GM23338 (cell line): ENCODE measurements at regions not wholly inside any gene's neighbourhood (a gene's known extent, or its start where the extent isn't known, plus 50 kb on each side); places are given as distances from the start of the nearest gene placed in this dataset.
A peak's percentile ranks its signal among the peaks of the same experiment; 100 is the strongest.

Source experiments
- ATAC-seq: fragments of 200-7000 bp; cut with Tn5 transposase; 3 replicates; pipeline ENCODE4 v1.9.1; 2020
- DNase-seq: peaks from one replicate; pipeline ENCODE4 v3.0.0-alpha.2; 2015; ENCODE audit warnings: low spot score
- H2AFZ ChIP-seq: fragments of 200-600 bp; sonication (generic); 2 replicates; pipeline ENCODE4 v1.8.0; 2016; ENCODE audit warnings: antibody characterized with exemption, mild to moderate bottlenecking, moderate library complexity
- H3F3A ChIP-seq: fragments of 200-600 bp; sonication (generic); replicated peaks from 2 replicates; pipeline ENCODE4 v1.8.0; 2017; ENCODE audit warnings: antibody characterized with exemption, mixed run types, low read depth
- H3K27ac ChIP-seq: fragments of 200-600 bp; sonication (generic); 2 replicates; pipeline ENCODE4 v1.6.1; 2016; ENCODE audit warnings: low read depth
- H3K27me3 ChIP-seq: fragments of 200-600 bp; sonication (generic); 2 replicates; pipeline ENCODE4 v1.8.0; 2016; ENCODE audit warnings: mild to moderate bottlenecking, mixed run types, moderate library complexity; ENCODE audit not compliant: insufficient read depth
- H3K36me3 ChIP-seq: fragments of 200-600 bp; sonication (generic); 2 replicates; pipeline ENCODE4 v1.8.0; 2016; ENCODE audit warnings: mild to moderate bottlenecking; ENCODE audit not compliant: insufficient read depth
- H3K4me1 ChIP-seq: fragments of 200-600 bp; sonication (generic); 2 replicates; pipeline ENCODE4 v1.8.0; 2016; ENCODE audit warnings: mild to moderate bottlenecking, moderate library complexity; ENCODE audit not compliant: insufficient read depth
- H3K4me2 ChIP-seq: fragments of 200-600 bp; sonication (generic); 2 replicates; pipeline ENCODE4 v1.7.1; 2017; ENCODE audit warnings: mixed run types
- H3K4me3 ChIP-seq: fragments of 200-600 bp; sonication (generic); 2 replicates; pipeline ENCODE4 v1.6.1; 2016; ENCODE audit warnings: mixed run types
- H3K79me2 ChIP-seq: fragments of 200-600 bp; sonication (generic); replicated peaks from 2 replicates; pipeline ENCODE4 v1.8.0; 2017; ENCODE audit warnings: mild to moderate bottlenecking; ENCODE audit not compliant: insufficient read depth
- H3K9me2 ChIP-seq: fragments of 200-600 bp; sonication (generic); 2 replicates; pipeline ENCODE4 v1.8.0; 2017; ENCODE audit not compliant: insufficient read depth
- H4K20me1 ChIP-seq: fragments of 200-600 bp; sonication (generic); replicated peaks from 2 replicates; pipeline ENCODE4 v1.8.0; 2017; ENCODE audit warnings: mild to moderate bottlenecking; ENCODE audit not compliant: insufficient read depth
- H3K27ac Mint-ChIP-seq: 2 replicates; pipeline ENCODE4 v1.8.0; 2020; ENCODE audit warnings: inconsistent platforms, mild to moderate bottlenecking, moderate library complexity, mixed read lengths
- H3K27me3 Mint-ChIP-seq: 3 replicates; pipeline ENCODE4 v1.8.0; 2022; ENCODE audit warnings: low read depth, mild to moderate bottlenecking, moderate library complexity, mixed read lengths, inconsistent platforms; ENCODE audit not compliant: insufficient read depth, poor library complexity
- H3K36me3 Mint-ChIP-seq: 3 replicates; pipeline ENCODE4 v1.8.0; 2021; ENCODE audit warnings: low read depth, mild to moderate bottlenecking, inconsistent platforms, moderate library complexity, mixed read lengths
- H3K4me1 Mint-ChIP-seq: 3 replicates; pipeline ENCODE4 v1.8.0; 2020; ENCODE audit warnings: mild to moderate bottlenecking, inconsistent platforms, mixed read lengths
- H3K4me3 Mint-ChIP-seq: 3 replicates; pipeline ENCODE4 v1.8.0; 2021; ENCODE audit warnings: moderate library complexity, mild to moderate bottlenecking, inconsistent platforms, mixed read lengths
- H3K9me3 Mint-ChIP-seq: 3 replicates; pipeline ENCODE4 v1.8.0; 2020; ENCODE audit warnings: moderate library complexity, mild to moderate bottlenecking, inconsistent platforms, mixed read lengths
- CREB1 ChIP-seq: fragments of 250-450 bp; sonication (Bioruptor Pico); IDR thresholded peaks from 2 replicates; pipeline ENCODE4 v1.5.0; 2020; ENCODE audit warnings: low read depth, mild to moderate bottlenecking, moderate library complexity
- CTCF ChIP-seq, 2 experiments: fragments of 200-600 bp in 1 of 2; sonication (generic) in 1 of 2; conservative IDR thresholded peaks; 2 replicates each; pipeline versions ENCODE4 v1.5.1 to v1.6.1; 2016 to 2017; ENCODE audit warnings: antibody characterized with exemption in 2 of 2, low read depth in 2 of 2, mild to moderate bottlenecking in 2 of 2, moderate library complexity in 1 of 2
- ETS1 ChIP-seq: IDR thresholded peaks from 2 replicates; pipeline ENCODE4 v1.6.1; 2016; ENCODE audit warnings: antibody characterized with exemption
- EZH2 ChIP-seq: fragments of 200-600 bp; sonication (generic); IDR thresholded peaks from one replicate; pipeline ENCODE4 v1.8.0; 2017; ENCODE audit warnings: antibody characterized with exemption, mild to moderate bottlenecking, low read depth; ENCODE audit not compliant: unreplicated experiment
- EZH2phosphoT487 ChIP-seq: fragments of 200-600 bp; sonication (generic); IDR thresholded peaks from one replicate; pipeline ENCODE4 v1.8.1; 2018; ENCODE audit warnings: antibody characterized with exemption; ENCODE audit not compliant: unreplicated experiment
- JUNB ChIP-seq: IDR thresholded peaks from one replicate; pipeline ENCODE4 v1.6.1; 2016; ENCODE audit warnings: antibody characterized with exemption; ENCODE audit not compliant: unreplicated experiment
- NANOG ChIP-seq: IDR thresholded peaks from 2 replicates; pipeline ENCODE4 v1.6.1; 2016; ENCODE audit warnings: antibody characterized with exemption, borderline replicate concordance
- POLR2AphosphoS5 ChIP-seq: IDR thresholded peaks from 2 replicates; pipeline ENCODE4 v1.6.1; 2016; ENCODE audit warnings: antibody characterized with exemption, low read depth
- REST ChIP-seq: IDR thresholded peaks from one replicate; pipeline ENCODE4 v1.6.1; 2018; ENCODE audit warnings: antibody characterized with exemption; ENCODE audit not compliant: unreplicated experiment
- STAT1 ChIP-seq: IDR thresholded peaks from one replicate; pipeline ENCODE4 v1.6.1; 2016; ENCODE audit warnings: antibody characterized with exemption; ENCODE audit not compliant: unreplicated experiment
- ZNF114 ChIP-seq: fragments of 250-450 bp; sonication (Bioruptor Pico); IDR thresholded peaks from 2 replicates; pipeline ENCODE4 v1.5.0; 2020; ENCODE audit warnings: mild to moderate bottlenecking, moderate library complexity
- ZNF331 ChIP-seq: fragments of 250-450 bp; sonication (Bioruptor Pico); IDR thresholded peaks from 2 replicates; pipeline ENCODE4 v1.5.0; 2020; ENCODE audit warnings: low read depth, mild to moderate bottlenecking, moderate library complexity
- ZNF462 ChIP-seq: fragments of 250-450 bp; sonication (Bioruptor Pico); IDR thresholded peaks from 2 replicates; pipeline ENCODE4 v1.5.0; 2020; ENCODE audit warnings: mild to moderate bottlenecking, moderate library complexity

- Mint-ChIP-seq H3K36me3 (no peaks in the 10 kb centered on the region), H3K4me3 (no peak overlapping the region), H3K27me3 (peaks cover 2% of the 10 kb centered on the region), H3K27ac (no peak overlapping the region), H3K9me3 (no peaks in the 10 kb centered on the region), H3K4me1 (peaks cover 17% of the 10 kb centered on the region)
- ATAC-seq (no peak), DNase-seq (no peak)
- no peaks in the 10 kb centered on the region for H3K79me2 ChIP-seq
- peaks cover 4% of the 10 kb centered on the region; the same call in 1 of the 2 replicates for H3K9me2 ChIP-seq
- H2AFZ ChIP-seq, result peak overlapping the region; percentile 6; the same call in 1 of the 2 replicates
- TF ChIP-seq EZH2, result no peak
- no peak for TF ChIP-seq ZNF331 (CRISPR knock-in tag)
- no peak for TF ChIP-seq EZH2phosphoT487
- TF ChIP-seq CREB1 (CRISPR knock-in tag), result no peak
- no peak for TF ChIP-seq CTCF (conservative IDR thresholded peaks at IDR 0.05; ENCODE audit: low read depth in 2 of 2)
- TF ChIP-seq ETS1, result no peak
- no peak for TF ChIP-seq REST
- no peak for TF ChIP-seq ZNF462 (CRISPR knock-in tag)
- no peak for TF ChIP-seq POLR2AphosphoS5
- no peak for TF ChIP-seq ZNF114 (CRISPR knock-in tag)
- TF ChIP-seq NANOG, result no peak
- TF ChIP-seq JUNB, result no peak
- no peak for TF ChIP-seq STAT1
- no peaks in the 10 kb centered on the region for H3F3A ChIP-seq
- no peak overlapping the region for H3K4me2 ChIP-seq
- no peak overlapping the region for H3K4me3 ChIP-seq
- no peak overlapping the region for H3K27ac ChIP-seq
- no peaks in the 10 kb centered on the region for H3K4me1 ChIP-seq
- no peaks in the 10 kb centered on the region for H4K20me1 ChIP-seq
- no peaks in the 10 kb centered on the region for H3K27me3 ChIP-seq
- no peaks in the 10 kb centered on the region for H3K36me3 ChIP-seq
Measured at GRCh38 chr4:138916763-138917162, 98.8 kb upstream of the NOCT start.
